ENCODE measurements at regions not wholly inside any gene's neighbourhood (a gene's known extent, or its start where the extent isn't known, plus 50 kb on each side); places are given as distances from the start of the nearest gene placed in this dataset.

DNA sequence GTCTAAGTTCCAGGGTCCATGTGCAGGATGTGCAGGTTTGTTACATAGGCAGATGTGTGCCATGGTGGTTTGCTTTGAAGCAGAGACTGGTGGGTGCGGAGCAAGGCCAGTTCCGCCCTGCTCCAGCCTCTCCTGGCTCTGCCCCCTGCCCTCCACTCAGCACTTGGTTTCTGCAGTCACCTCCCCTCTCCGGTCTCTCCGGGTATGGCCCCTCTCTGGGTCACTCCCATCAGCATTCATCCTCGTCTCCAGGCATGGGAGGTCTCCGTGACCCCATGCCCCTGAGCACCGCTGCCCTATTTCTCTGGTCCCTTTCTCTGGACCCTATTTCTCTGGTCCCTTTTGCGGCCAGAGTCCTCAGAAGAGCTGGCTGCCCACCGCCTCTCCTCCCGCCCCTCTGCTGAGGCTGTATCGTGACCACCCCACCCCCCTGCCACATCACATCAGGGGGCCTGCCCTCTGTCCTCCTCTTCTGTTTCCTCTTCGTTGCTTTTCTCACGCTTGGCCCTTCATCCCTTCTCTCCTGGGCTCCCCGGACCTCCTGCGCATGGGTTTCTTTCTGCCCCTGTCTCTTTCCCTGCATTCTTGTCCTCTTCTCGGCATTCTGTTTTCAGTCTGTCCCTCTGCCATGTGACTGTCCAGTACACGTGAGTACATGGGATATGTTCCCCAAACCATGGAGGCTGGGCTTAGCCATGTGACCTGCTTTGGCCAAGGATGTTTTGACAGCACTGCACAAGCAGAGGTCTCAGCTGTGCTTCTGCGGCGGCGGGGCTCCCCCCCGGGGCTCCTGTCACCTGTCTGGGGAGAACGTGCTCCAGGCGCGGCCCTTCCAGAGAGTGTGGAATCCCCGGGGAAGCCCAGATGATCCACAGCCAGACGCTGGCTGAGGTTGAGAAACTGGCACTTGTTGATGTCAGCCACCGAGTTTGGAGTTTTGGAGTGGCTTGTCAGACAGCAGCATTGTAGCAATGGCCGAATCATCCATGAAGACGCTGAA, 54.4 kb upstream of the C1orf174 start:
- no peak for DNase-seq (ENCODE audit: low spot score)
- no peak overlapping the region for H3K9ac ChIP-seq (ENCODE audit: low read depth in 1 of 2, low read length in 2 of 2)
- H3K27me3 ChIP-seq (ENCODE audit: control insufficient read depth in 4 of 4, insufficient read depth in 4 of 4, low read length in 3 of 4) = peaks cover 0 to 6% (median 3%) of the 10 kb centered on the region in 4 donors
- WGBS = 38% methylated on average over 29 of the region's 29 CpGs
- H3K36me3 ChIP-seq (ENCODE audit: control insufficient read depth in 4 of 4, insufficient read depth in 3 of 4, low read depth in 1 of 4, low read length in 3 of 4) = no peaks in the 10 kb centered on the region
- peaks cover 0 to 7% (median 1%) of the 10 kb centered on the region in 4 donors for H3K9me3 ChIP-seq (ENCODE audit: control insufficient read depth in 4 of 4, low read length in 3 of 4)
- H3K27ac ChIP-seq (ENCODE audit: low read depth in 1 of 2, low read length in 2 of 2) = no peak overlapping the region
- H3K4me3 ChIP-seq (ENCODE audit: low read depth in 1 of 3, low read length in 3 of 3) = no peak overlapping the region
- H3K4me1 ChIP-seq (ENCODE audit: control insufficient read depth in 4 of 4, insufficient read depth in 4 of 4, low read length in 3 of 4) = no peaks in the 10 kb centered on the region
- TF ChIP-seq TAF1 (conservative IDR thresholded peaks at IDR 0.05) (no peak), RXRA (IDR thresholded peaks at IDR 0.05) (no peak), SP1 (IDR thresholded peaks at IDR 0.05) (no peak)

DNA sequence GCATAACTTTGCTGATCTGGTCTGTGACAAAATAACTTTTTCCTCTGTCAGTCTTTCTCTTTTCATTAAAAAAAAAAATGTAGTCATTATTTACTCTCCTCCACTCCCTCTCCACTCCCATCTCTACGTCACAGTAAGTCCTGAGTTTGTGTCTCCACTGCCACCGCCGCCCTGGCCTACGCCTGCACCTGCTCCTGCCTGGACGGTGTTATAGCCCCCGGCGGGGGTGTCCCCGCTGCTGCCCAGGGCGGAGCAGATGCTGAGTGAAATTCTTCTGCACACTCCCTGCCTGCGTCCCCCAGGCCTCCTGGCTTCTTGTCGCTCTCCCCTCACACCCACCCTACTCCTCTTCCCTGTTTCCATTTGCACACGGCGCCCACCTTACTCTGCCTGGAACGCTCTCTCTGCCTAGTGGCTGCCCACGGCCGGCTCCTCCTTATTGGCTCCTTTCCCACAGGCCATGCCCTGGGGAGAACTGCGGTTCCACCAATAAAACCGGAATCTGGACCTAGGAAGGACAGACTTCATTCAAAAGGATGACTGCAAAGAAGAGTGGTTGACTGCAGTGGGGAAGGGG, 55.2 kb upstream of the C1orf174 start:
- Histone ChIP-seq H3K9ac (ENCODE audit: low read depth in 1 of 2, low read length in 2 of 2) (no peak overlapping the region), H3K4me3 (ENCODE audit: low read depth in 1 of 3, low read length in 3 of 3) (no peak overlapping the region), H3K4me1 (ENCODE audit: control insufficient read depth in 4 of 4, insufficient read depth in 4 of 4, low read length in 3 of 4) (no peaks in the 10 kb centered on the region), H3K36me3 (ENCODE audit: control insufficient read depth in 4 of 4, insufficient read depth in 3 of 4, low read depth in 1 of 4, low read length in 3 of 4) (no peaks in the 10 kb centered on the region), H3K9me3 (ENCODE audit: control insufficient read depth in 4 of 4, low read length in 3 of 4) (peaks cover 0 to 5% (median 1%) of the 10 kb centered on the region in 4 donors), H3K27ac (ENCODE audit: low read depth in 1 of 2, low read length in 2 of 2) (no peak overlapping the region), H3K27me3 (ENCODE audit: control insufficient read depth in 4 of 4, insufficient read depth in 4 of 4, low read length in 3 of 4) (peaks cover 0 to 6% (median 3%) of the 10 kb centered on the region in 4 donors)
- 72% methylated on average over 18 of the region's 18 CpGs for WGBS
- TF ChIP-seq HNF4A (conservative IDR thresholded peaks at IDR 0.05) = no peak
- TF ChIP-seq, protein P1, sequence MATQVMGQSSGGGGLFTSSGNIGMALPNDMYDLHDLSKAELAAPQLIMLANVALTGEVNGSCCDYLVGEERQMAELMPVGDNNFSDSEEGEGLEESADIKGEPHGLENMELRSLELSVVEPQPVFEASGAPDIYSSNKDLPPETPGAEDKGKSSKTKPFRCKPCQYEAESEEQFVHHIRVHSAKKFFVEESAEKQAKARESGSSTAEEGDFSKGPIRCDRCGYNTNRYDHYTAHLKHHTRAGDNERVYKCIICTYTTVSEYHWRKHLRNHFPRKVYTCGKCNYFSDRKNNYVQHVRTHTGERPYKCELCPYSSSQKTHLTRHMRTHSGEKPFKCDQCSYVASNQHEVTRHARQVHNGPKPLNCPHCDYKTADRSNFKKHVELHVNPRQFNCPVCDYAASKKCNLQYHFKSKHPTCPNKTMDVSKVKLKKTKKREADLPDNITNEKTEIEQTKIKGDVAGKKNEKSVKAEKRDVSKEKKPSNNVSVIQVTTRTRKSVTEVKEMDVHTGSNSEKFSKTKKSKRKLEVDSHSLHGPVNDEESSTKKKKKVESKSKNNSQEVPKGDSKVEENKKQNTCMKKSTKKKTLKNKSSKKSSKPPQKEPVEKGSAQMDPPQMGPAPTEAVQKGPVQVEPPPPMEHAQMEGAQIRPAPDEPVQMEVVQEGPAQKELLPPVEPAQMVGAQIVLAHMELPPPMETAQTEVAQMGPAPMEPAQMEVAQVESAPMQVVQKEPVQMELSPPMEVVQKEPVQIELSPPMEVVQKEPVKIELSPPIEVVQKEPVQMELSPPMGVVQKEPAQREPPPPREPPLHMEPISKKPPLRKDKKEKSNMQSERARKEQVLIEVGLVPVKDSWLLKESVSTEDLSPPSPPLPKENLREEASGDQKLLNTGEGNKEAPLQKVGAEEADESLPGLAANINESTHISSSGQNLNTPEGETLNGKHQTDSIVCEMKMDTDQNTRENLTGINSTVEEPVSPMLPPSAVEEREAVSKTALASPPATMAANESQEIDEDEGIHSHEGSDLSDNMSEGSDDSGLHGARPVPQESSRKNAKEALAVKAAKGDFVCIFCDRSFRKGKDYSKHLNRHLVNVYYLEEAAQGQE (IDR thresholded peaks at IDR 0.05) = no peak
- no peak for TF ChIP-seq HNF4G (IDR thresholded peaks at IDR 0.05)
- no peak for TF ChIP-seq SP1 (IDR thresholded peaks at IDR 0.05)
- TF ChIP-seq, protein P2, sequence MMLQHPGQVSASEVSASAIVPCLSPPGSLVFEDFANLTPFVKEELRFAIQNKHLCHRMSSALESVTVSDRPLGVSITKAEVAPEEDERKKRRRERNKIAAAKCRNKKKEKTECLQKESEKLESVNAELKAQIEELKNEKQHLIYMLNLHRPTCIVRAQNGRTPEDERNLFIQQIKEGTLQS (IDR thresholded peaks at IDR 0.05) = no peak
- TF ChIP-seq TAF1 (conservative IDR thresholded peaks at IDR 0.05) = no peak
- DNase-seq (ENCODE audit: low spot score) = no peak

DNA sequence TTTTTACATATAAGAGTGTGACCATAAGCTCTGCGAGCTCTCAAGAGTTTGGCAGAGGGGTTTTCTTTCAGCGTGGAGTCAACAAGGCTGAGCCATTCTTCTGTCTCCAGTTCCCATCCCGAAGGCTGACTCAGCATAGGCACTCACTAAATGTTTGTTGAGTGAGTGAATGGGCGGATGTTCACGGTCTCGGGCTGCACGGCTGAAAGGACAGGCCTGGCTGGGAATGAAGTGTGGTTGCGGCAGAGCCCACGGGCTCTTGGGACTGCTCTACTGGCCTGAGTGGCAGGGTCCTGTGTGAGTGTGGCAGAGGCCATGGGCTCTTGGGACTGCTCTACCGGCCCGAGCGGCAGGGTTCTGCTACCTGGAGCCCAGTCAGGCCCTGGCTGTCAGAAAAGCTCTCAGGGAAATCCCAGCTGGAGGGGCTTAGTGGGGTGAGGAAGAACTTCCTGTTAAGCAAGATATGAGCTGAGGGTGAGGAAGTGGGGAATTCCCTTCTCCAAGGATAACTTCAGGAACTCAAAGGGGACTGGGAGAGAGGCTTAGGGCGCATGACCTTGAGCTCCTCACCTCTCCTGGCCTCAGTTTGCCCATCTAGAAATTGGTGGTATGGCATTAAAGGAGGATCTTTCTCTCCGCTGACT, 56.6 kb upstream of the C1orf174 start:
- Histone ChIP-seq H3K27me3 (ENCODE audit: control insufficient read depth in 4 of 4, insufficient read depth in 4 of 4, low read length in 3 of 4) (peaks cover 0 to 6% (median 3%) of the 10 kb centered on the region in 4 donors), H3K9me3 (ENCODE audit: control insufficient read depth in 4 of 4, low read length in 3 of 4) (peaks cover 0 to 5% (median 1%) of the 10 kb centered on the region in 4 donors), H3K9ac (ENCODE audit: low read depth in 1 of 2, low read length in 2 of 2) (no peak overlapping the region), H3K36me3 (ENCODE audit: control insufficient read depth in 4 of 4, insufficient read depth in 3 of 4, low read depth in 1 of 4, low read length in 3 of 4) (no peaks in the 10 kb centered on the region), H3K4me3 (ENCODE audit: low read depth in 1 of 3, low read length in 3 of 3) (no peak overlapping the region), H3K4me1 (ENCODE audit: control insufficient read depth in 4 of 4, insufficient read depth in 4 of 4, low read length in 3 of 4) (no peaks in the 10 kb centered on the region), H3K27ac (ENCODE audit: low read depth in 1 of 2, low read length in 2 of 2) (no peak overlapping the region)
- DNase-seq (ENCODE audit: low spot score) = no peak
- WGBS = 66% methylated on average over 14 of the region's 14 CpGs
- TF ChIP-seq, protein P3, sequence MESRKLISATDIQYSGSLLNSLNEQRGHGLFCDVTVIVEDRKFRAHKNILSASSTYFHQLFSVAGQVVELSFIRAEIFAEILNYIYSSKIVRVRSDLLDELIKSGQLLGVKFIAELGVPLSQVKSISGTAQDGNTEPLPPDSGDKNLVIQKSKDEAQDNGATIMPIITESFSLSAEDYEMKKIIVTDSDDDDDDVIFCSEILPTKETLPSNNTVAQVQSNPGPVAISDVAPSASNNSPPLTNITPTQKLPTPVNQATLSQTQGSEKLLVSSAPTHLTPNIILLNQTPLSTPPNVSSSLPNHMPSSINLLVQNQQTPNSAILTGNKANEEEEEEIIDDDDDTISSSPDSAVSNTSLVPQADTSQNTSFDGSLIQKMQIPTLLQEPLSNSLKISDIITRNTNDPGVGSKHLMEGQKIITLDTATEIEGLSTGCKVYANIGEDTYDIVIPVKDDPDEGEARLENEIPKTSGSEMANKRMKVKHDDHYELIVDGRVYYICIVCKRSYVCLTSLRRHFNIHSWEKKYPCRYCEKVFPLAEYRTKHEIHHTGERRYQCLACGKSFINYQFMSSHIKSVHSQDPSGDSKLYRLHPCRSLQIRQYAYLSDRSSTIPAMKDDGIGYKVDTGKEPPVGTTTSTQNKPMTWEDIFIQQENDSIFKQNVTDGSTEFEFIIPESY (IDR thresholded peaks at IDR 0.05) = no peak
- TF ChIP-seq, protein P1 (IDR thresholded peaks at IDR 0.05) = no peak
- TF ChIP-seq, protein P4, sequence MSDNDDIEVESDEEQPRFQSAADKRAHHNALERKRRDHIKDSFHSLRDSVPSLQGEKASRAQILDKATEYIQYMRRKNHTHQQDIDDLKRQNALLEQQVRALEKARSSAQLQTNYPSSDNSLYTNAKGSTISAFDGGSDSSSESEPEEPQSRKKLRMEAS (IDR thresholded peaks at IDR 0.05) = no peak
- no peak for TF ChIP-seq HNF4G (IDR thresholded peaks at IDR 0.05)
- no peak for TF ChIP-seq RAD21 (IDR thresholded peaks at IDR 0.05)
- TF ChIP-seq, protein P5, sequence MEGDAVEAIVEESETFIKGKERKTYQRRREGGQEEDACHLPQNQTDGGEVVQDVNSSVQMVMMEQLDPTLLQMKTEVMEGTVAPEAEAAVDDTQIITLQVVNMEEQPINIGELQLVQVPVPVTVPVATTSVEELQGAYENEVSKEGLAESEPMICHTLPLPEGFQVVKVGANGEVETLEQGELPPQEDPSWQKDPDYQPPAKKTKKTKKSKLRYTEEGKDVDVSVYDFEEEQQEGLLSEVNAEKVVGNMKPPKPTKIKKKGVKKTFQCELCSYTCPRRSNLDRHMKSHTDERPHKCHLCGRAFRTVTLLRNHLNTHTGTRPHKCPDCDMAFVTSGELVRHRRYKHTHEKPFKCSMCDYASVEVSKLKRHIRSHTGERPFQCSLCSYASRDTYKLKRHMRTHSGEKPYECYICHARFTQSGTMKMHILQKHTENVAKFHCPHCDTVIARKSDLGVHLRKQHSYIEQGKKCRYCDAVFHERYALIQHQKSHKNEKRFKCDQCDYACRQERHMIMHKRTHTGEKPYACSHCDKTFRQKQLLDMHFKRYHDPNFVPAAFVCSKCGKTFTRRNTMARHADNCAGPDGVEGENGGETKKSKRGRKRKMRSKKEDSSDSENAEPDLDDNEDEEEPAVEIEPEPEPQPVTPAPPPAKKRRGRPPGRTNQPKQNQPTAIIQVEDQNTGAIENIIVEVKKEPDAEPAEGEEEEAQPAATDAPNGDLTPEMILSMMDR (IDR thresholded peaks at IDR 0.05; ENCODE audit: low read depth, low read length, missing input control) = no peak
- TF ChIP-seq HNF4A (conservative IDR thresholded peaks at IDR 0.05) = no peak
